ENCODE measurements at regions not wholly inside any gene's neighbourhood (a gene's known extent, or its start where the extent isn't known, plus 50 kb on each side); places are given as distances from the start of the nearest gene placed in this dataset.

DNA sequence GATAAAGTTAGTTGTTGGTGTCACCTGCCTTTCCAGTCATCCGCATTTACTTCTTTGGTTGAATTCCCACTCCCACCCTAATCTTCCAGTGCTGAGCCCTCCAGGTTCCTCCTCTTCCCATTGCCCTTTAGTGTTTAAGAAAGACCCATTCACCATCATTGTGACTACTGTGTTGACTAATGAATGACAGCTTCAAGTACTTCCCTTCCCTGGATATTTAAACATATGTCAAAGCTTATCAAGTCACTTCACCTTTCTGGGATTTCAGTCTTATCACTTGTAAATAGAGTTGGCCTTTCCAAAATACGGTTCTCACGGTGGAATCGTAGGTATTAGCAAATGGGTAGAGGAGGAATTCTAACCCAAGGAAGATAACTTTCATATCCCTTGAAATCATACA is 201.6 kb upstream of the SVIL start:
- no peak overlapping the region for H2BK15ac ChIP-seq (ENCODE audit: low read depth, low read length)
- no peak overlapping the region for H3K27ac ChIP-seq (ENCODE audit: insufficient read length, low read depth, low read length)

More for the DNA sequence above, 201.6 kb upstream of the SVIL start:
- Histone ChIP-seq H3K9ac (ENCODE audit: extremely low read depth, insufficient read length, low read length) (no peak overlapping the region), H3T11ph (ENCODE audit: low read length) (no peak overlapping the region), H2BK5ac (ENCODE audit: insufficient read length, low read length) (no peak overlapping the region), H3K4me1 (ENCODE audit: insufficient read depth, low read length) (peaks cover 3% of the 10 kb centered on the region; the same call in 1 of the 2 replicates), H3K4ac (ENCODE audit: low read depth, low read length) (no peak overlapping the region), H3K27me3 (ENCODE audit: insufficient read depth, low read length) (no peaks in the 10 kb centered on the region), H4K91ac (ENCODE audit: insufficient read length, low read depth, low read length) (no peak overlapping the region), H3K14ac (ENCODE audit: insufficient read depth, low read length) (no peak overlapping the region), H2BK120ac (ENCODE audit: low read depth, low read length, poor library complexity, severe bottlenecking) (no peak overlapping the region), H3K9me3 (ENCODE audit: control insufficient read depth, low read depth, low read length) (no peaks in the 10 kb centered on the region), H2BK20ac (ENCODE audit: low read depth, low read length, poor library complexity, severe bottlenecking) (no peak overlapping the region), H3K79me2 (ENCODE audit: insufficient read depth, low read length) (no peaks in the 10 kb centered on the region), H3K79me1 (ENCODE audit: insufficient read depth, low read depth, low read length, poor library complexity, severe bottlenecking) (no peaks in the 10 kb centered on the region), H2BK12ac (ENCODE audit: insufficient read length, low read depth, low read length) (no peak overlapping the region), H4K20me1 (ENCODE audit: control insufficient read depth, insufficient read depth, insufficient read length) (no peaks in the 10 kb centered on the region), H4K5ac (ENCODE audit: insufficient read length, low read depth, low read length) (no peak overlapping the region), H3K18ac (ENCODE audit: insufficient read length, low read depth, low read length) (no peak overlapping the region), H2AK5ac (ENCODE audit: insufficient read length, low read length) (no peak overlapping the region), H2AFZ (ENCODE audit: low read length) (no peak overlapping the region), H3K23ac (ENCODE audit: insufficient read length, low read depth, low read length) (no peak overlapping the region), H3K23me2 (ENCODE audit: insufficient read length, low read depth, low read length, poor library complexity, severe bottlenecking) (no peaks in the 10 kb centered on the region), H3K4me2 (ENCODE audit: insufficient read depth, insufficient read length, low read length) (no peak overlapping the region), H3K56ac (ENCODE audit: insufficient read length, low read depth, low read length) (no peak overlapping the region), H4K8ac (replicated peaks; ENCODE audit: insufficient read length, low read depth, low read length) (no peak overlapping the region)
- H3K9me3 Mint-ChIP-seq = no peaks in the 10 kb centered on the region
- no peak overlapping the region for H3K27ac Mint-ChIP-seq
- H3K4me1 Mint-ChIP-seq = peaks cover 16 to 17% of the 10 kb centered on the region in 2 experiments
- no peak for DNase-seq
- H3K36me3 Mint-ChIP-seq (ENCODE audit: insufficient read depth in 1 of 3, low read depth in 3 of 3) = no peaks in the 10 kb centered on the region
- TF ChIP-seq CTCF (conservative IDR thresholded peaks at IDR 0.05) = no peak
- no CpG with 5 or more reads among the region's 4 CpGs for WGBS (ENCODE audit: extremely low coverage, insufficient read length, low lambda C conversion rate)
- no peak overlapping the region for H3K4me3 Mint-ChIP-seq
- peaks cover 2% of the 10 kb centered on the region for H3K27me3 Mint-ChIP-seq (ENCODE audit: low read depth)
